Cardiac muscle cell (in vitro differentiated cells and primary cell): ENCODE measurements at regions not wholly inside any gene's neighbourhood (a gene's known extent, or its start where the extent isn't known, plus 50 kb on each side); places are given as distances from the start of the nearest gene placed in this dataset.

Experiments
- DNase-seq, 2 donors: peaks; one replicate each; pipeline versions ENCODE4 v3.0.0 to v3.0.0-alpha.2; 2010 to 2017; ENCODE audit warnings: low read depth in 1 of 2, low spot score in 1 of 2
- H3K27ac ChIP-seq: fragments of 200-600 bp; sonication (generic); 2 replicates; pipeline ENCODE4 v1.5.1; 2016
- H3K27me3 ChIP-seq: fragments of 200-600 bp; sonication (generic); 2 replicates; pipeline ENCODE4 v1.6.0; 2016; ENCODE audit warnings: control low read depth
- H3K36me3 ChIP-seq: fragments of 200-600 bp; sonication (generic); 2 replicates; pipeline ENCODE4 v1.5.1; 2016; ENCODE audit warnings: control low read depth
- H3K4me1 ChIP-seq: fragments of 200-600 bp; sonication (generic); 2 replicates; pipeline ENCODE4 v1.8.1; 2017; ENCODE audit warnings: low read depth, mild to moderate bottlenecking, mixed run types
- H3K4me3 ChIP-seq: fragments of 200-600 bp; sonication (generic); 2 replicates; pipeline ENCODE4 v1.5.1; 2016; ENCODE audit warnings: mild to moderate bottlenecking
- H3K9me3 ChIP-seq: fragments of 200-600 bp; sonication (generic); 2 replicates; pipeline ENCODE4 v1.5.1; 2017; ENCODE audit warnings: low read depth, mild to moderate bottlenecking, control low read depth
- CTCF ChIP-seq: IDR thresholded peaks from 2 replicates; pipeline ENCODE4 v1.5.1; 2012; ENCODE audit warnings: low read depth, mild to moderate bottlenecking, low read length

GRCh38 chr3:24043168-24043567 is 98.1 kb downstream of the NR1D2 start:
- Histone ChIP-seq H3K9me3 (no peaks in the 10 kb centered on the region), H3K27me3 (no peaks in the 10 kb centered on the region), H3K27ac (no peak overlapping the region), H3K4me1 (no peaks in the 10 kb centered on the region), H3K4me3 (no peak overlapping the region), H3K36me3 (no peaks in the 10 kb centered on the region)
- no peak for TF ChIP-seq CTCF
- DNase-seq = no peak

GRCh38 chr3:24043985-24044384 is 98.9 kb downstream of the NR1D2 start:
- TF ChIP-seq CTCF = no peak
- H3K27ac ChIP-seq = no peak overlapping the region
- H3K36me3 ChIP-seq = no peaks in the 10 kb centered on the region
- H3K4me3 ChIP-seq = no peak overlapping the region
- H3K4me1 ChIP-seq = no peaks in the 10 kb centered on the region
- no peaks in the 10 kb centered on the region for H3K9me3 ChIP-seq
- no peak for DNase-seq
- H3K27me3 ChIP-seq = no peaks in the 10 kb centered on the region

GRCh38 chr3:24046214-24046613 is 101.1 kb downstream of the NR1D2 start:
- no peak for TF ChIP-seq CTCF
- Histone ChIP-seq H3K4me1 (no peaks in the 10 kb centered on the region), H3K4me3 (no peak overlapping the region), H3K9me3 (no peaks in the 10 kb centered on the region), H3K27ac (no peak overlapping the region), H3K36me3 (no peaks in the 10 kb centered on the region), H3K27me3 (no peaks in the 10 kb centered on the region)
- no peak for DNase-seq

- Histone ChIP-seq H3K9me3 (no peaks in the 10 kb centered on the region), H3K36me3 (no peaks in the 10 kb centered on the region)
- no peak for DNase-seq
Observed at GRCh38 chr3:24047513-24047912, 102.4 kb downstream of the NR1D2 start.

GRCh38 chr3:24048843-24049242 is 103.8 kb downstream of the NR1D2 start:
- Histone ChIP-seq H3K4me3 (no peak overlapping the region), H3K27ac (no peak overlapping the region), H3K4me1 (no peaks in the 10 kb centered on the region), H3K27me3 (no peaks in the 10 kb centered on the region), H3K9me3 (no peaks in the 10 kb centered on the region), H3K36me3 (no peaks in the 10 kb centered on the region)
- no peak for TF ChIP-seq CTCF
- DNase-seq = peak in 1 of 2 donors; percentile 54

More at GRCh38 chr3:24047513-24047912, 102.4 kb downstream of the NR1D2 start:
- no peak overlapping the region for H3K27ac ChIP-seq
- H3K4me1 ChIP-seq = no peaks in the 10 kb centered on the region
- H3K4me3 ChIP-seq = no peak overlapping the region
- no peaks in the 10 kb centered on the region for H3K27me3 ChIP-seq
- TF ChIP-seq CTCF = no peak

- Histone ChIP-seq H3K4me1 (no peaks in the 10 kb centered on the region), H3K4me3 (no peak overlapping the region), H3K36me3 (no peaks in the 10 kb centered on the region), H3K9me3 (no peaks in the 10 kb centered on the region), H3K27me3 (no peaks in the 10 kb centered on the region), H3K27ac (no peak overlapping the region)
- no peak for DNase-seq
- TF ChIP-seq CTCF = no peak
Observed at GRCh38 chr3:24052446-24052845, 107.4 kb downstream of the NR1D2 start.
